ENCODE measurements at regions not wholly inside any gene's neighbourhood (a gene's known extent, or its start where the extent isn't known, plus 50 kb on each side); places are given as distances from the start of the nearest gene placed in this dataset.
"Not testable (repeated sequence)": the region's sequence is repeated elsewhere in the genome, so short reads cannot be mapped to it uniquely, and the experiment has no call there.

GRCh38 chrX:65098851-65099250 is 122.6 kb upstream of the ZC4H2 start:
- DNase-seq (ENCODE audit: low spot score): no peak
- TF ChIP-seq CTCF (IDR thresholded peaks at IDR 0.05): no peak

GRCh38 chrX:65093658-65094057 is 117.4 kb upstream of the ZC4H2 start:
- DNase-seq (ENCODE audit: low spot score) (no peak), ATAC-seq (ENCODE audit: low FRiP score) (no peak)
- TF ChIP-seq CTCF (IDR thresholded peaks at IDR 0.05): no peak

More at GRCh38 chrX:65098851-65099250, 122.6 kb upstream of the ZC4H2 start:
- ATAC-seq (ENCODE audit: low FRiP score): no peak

GRCh38 chrX:65073233-65073632 is 97.0 kb upstream of the ZC4H2 start:
- DNase-seq (ENCODE audit: low spot score) (no peak), ATAC-seq (ENCODE audit: low FRiP score) (no peak)
- TF ChIP-seq CTCF (IDR thresholded peaks at IDR 0.05): no peak

DNA sequence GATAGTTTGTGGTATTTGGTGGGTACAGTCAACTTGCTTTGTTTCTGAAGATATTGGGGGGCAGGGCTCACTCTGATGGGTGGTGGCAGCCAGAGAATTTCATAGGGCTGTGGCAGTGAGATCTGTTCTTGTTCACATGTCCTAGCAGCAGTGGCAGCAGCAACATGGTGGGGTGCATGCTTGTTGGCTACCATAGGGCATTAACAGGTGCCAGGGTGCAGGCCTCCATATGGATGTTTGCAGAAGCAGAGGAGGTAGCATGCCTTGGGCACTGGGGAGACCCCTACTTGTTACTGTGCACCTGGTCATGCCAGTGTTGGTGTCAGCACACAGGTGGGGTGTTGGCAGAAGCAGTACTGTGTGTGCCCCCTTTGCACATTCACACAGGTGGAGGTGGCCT is 96.3 kb upstream of the ZC4H2 start:
- ATAC-seq (ENCODE audit: low FRiP score) (no peak), DNase-seq (ENCODE audit: low spot score) (no peak)
- TF ChIP-seq CTCF (IDR thresholded peaks at IDR 0.05): no peak

DNA sequence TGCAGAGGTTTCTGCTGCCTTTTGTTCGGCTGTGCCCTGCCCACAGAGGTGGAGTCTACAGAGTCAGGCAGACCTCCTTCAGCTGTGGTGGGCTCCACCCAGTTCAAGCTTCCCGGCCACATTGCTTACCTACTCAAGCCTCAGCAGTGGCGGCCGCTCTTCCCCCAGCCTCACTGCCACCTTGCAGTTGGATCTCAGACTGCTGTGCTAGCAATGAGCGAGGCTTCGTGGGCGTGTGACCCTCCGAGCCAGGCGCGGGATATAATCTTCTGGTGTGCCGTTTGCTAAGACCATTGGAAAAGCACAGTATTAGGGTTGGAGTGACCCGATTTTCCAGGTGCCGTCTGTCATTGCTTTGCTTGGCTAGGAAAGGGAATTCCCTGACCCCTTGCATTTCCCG is 82.4 kb upstream of the ZC4H2 start:
- not testable (repeated sequence) for ATAC-seq (ENCODE audit: low FRiP score)

DNA sequence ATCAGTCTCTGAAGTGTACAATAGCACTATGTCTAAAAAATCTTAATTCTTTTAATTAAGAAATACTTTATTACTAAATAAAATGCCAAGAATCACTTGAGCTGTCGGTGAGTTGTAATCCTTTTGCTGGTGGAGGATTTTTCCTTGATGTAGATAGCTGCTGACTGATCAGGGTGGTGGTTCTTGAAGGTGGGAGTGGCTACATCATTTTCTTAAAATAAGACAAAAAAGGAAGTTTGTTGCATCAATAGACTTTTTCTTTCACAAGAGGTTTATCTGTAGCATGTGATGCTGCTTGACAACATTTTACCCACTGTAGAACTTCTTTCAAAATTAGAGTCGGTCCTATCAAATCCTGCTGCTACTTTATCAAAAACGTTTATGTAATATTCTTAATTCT is 68.8 kb upstream of the ZC4H2 start:
- no peak for DNase-seq (ENCODE audit: low spot score)
- ATAC-seq (ENCODE audit: low FRiP score): no peak
- TF ChIP-seq CTCF (IDR thresholded peaks at IDR 0.05): no peak

More for the DNA sequence above, 82.4 kb upstream of the ZC4H2 start:
- DNase-seq (ENCODE audit: low spot score): not testable (repeated sequence)

GRCh38 chrX:65035446-65035770 is 59.2 kb upstream of the ZC4H2 start:
- ATAC-seq (ENCODE audit: low FRiP score) (peak; percentile 65), DNase-seq (ENCODE audit: low spot score) (no peak)
- no peak for TF ChIP-seq CTCF (IDR thresholded peaks at IDR 0.05)

Data from omental fat pad (tissue), 3 donors.